Smooth muscle cell (in vitro differentiated cells): ENCODE measurements at regions not wholly inside any gene's neighbourhood (a gene's known extent, or its start where the extent isn't known, plus 50 kb on each side); places are given as distances from the start of the nearest gene placed in this dataset.
"Not testable (repeated sequence)": the region's sequence is repeated elsewhere in the genome, so short reads cannot be mapped to it uniquely, and the experiment has no call there.

ENCODE experiments used
- DNase-seq: peaks from one replicate; lab custom pipeline; 2025; ENCODE audit not compliant: unreplicated experiment; lab: John Stamatoyannopoulos, UW
- H2AFZ ChIP-seq: fragments of 200-600 bp; sonication (generic); 2 replicates; pipeline ENCODE4 v1.6.0; 2016; ENCODE audit warnings: antibody characterized with exemption, low read depth, mild to moderate bottlenecking
- H3F3A ChIP-seq: fragments of 200-600 bp; sonication (generic); 2 replicates; pipeline ENCODE4 v1.6.0; 2017; ENCODE audit warnings: antibody characterized with exemption, low read depth
- H3K27ac ChIP-seq: fragments of 200-600 bp; sonication (generic); 2 replicates; pipeline ENCODE4 v1.5.1; 2016; ENCODE audit warnings: low read depth, mild to moderate bottlenecking
- H3K27me3 ChIP-seq: fragments of 200-600 bp; sonication (generic); 2 replicates; pipeline ENCODE4 v1.6.1; 2016; ENCODE audit warnings: low read depth, mild to moderate bottlenecking
- H3K36me3 ChIP-seq: fragments of 200-600 bp; sonication (generic); 2 replicates; pipeline ENCODE4 v1.5.1; 2016; ENCODE audit warnings: low read depth
- H3K4me1 ChIP-seq: fragments of 200-600 bp; sonication (generic); 2 replicates; pipeline ENCODE4 v1.5.1; 2016; ENCODE audit warnings: low read depth
- H3K4me2 ChIP-seq: fragments of 200-600 bp; sonication (generic); 2 replicates; pipeline ENCODE4 v1.6.0; 2016; ENCODE audit warnings: mild to moderate bottlenecking
- H3K4me3 ChIP-seq: fragments of 200-600 bp; sonication (generic); 2 replicates; pipeline ENCODE4 v1.5.1; 2016; ENCODE audit warnings: mild to moderate bottlenecking
- H3K79me2 ChIP-seq: fragments of 200-600 bp; sonication (generic); 2 replicates; pipeline ENCODE4 v1.6.0; 2016; ENCODE audit warnings: low read depth, mild to moderate bottlenecking
- H3K9ac ChIP-seq: fragments of 200-600 bp; sonication (generic); 2 replicates; pipeline ENCODE4 v1.6.0; 2016; ENCODE audit warnings: low read depth
- H3K9me3 ChIP-seq: fragments of 200-600 bp; sonication (generic); replicated peaks from 2 replicates; pipeline ENCODE4 v1.5.1; 2016; ENCODE audit warnings: low read depth
- H4K20me1 ChIP-seq: fragments of 200-600 bp; sonication (generic); 2 replicates; pipeline ENCODE4 v1.6.0; 2016; ENCODE audit warnings: low read depth
- CTCF ChIP-seq: fragments of 200-600 bp; sonication (generic); IDR thresholded peaks from 2 replicates; pipeline ENCODE4 v1.5.1; 2017; ENCODE audit warnings: borderline replicate concordance, mild to moderate bottlenecking, antibody characterized with exemption; ENCODE audit not compliant: insufficient read depth, poor library complexity, severe bottlenecking
- WGBS: methylation state at CpG from one replicate; pipeline ENCODE4 v1.1.7; 2016; ENCODE audit warnings: low lambda C conversion rate; 5-methylcytosine and 5-hydroxymethylcytosine counted together

GRCh38 chr14:65846196-65846868 lies 433.8 kb downstream of the FUT8 start:
- Histone ChIP-seq H3K4me2 (no peak overlapping the region), H3K9me3 (no peaks in the 10 kb centered on the region), H3K27me3 (peaks cover 59% of the 10 kb centered on the region), H3K9ac (no peak overlapping the region), H2AFZ (no peak overlapping the region), H3F3A (no peaks in the 10 kb centered on the region), H3K27ac (no peak overlapping the region), H4K20me1 (no peaks in the 10 kb centered on the region), H3K4me3 (no peak overlapping the region), H3K79me2 (no peaks in the 10 kb centered on the region), H3K36me3 (no peaks in the 10 kb centered on the region), H3K4me1 (peaks cover 5% of the 10 kb centered on the region)
- DNase-seq: no peak
- 91% methylated on average over 2 of the region's 2 CpGs for WGBS
- TF ChIP-seq CTCF: no peak

- WGBS: 91% methylated on average over 7 of the region's 7 CpGs
These were observed 434.7 kb downstream of the FUT8 start for GRCh38 chr14:65847075-65847847.

GRCh38 chr14:65847931-65848330 lies 435.4 kb downstream of the FUT8 start:
- not testable (repeated sequence) for H4K20me1 ChIP-seq, H3F3A ChIP-seq, H3K4me1 ChIP-seq, H3K27ac ChIP-seq, H2AFZ ChIP-seq, H3K36me3 ChIP-seq, H3K9me3 ChIP-seq, H3K9ac ChIP-seq, H3K79me2 ChIP-seq, H3K4me2 ChIP-seq, DNase-seq, H3K4me3 ChIP-seq
- WGBS: 86% methylated on average over 3 of the region's 3 CpGs
- H3K27me3 ChIP-seq: peaks cover 50% of the 10 kb centered on the region

More at GRCh38 chr14:65847075-65847847, 434.7 kb downstream of the FUT8 start:
- Histone ChIP-seq H3F3A (no peaks in the 10 kb centered on the region), H3K4me1 (peaks cover 5% of the 10 kb centered on the region), H3K4me2 (no peak overlapping the region), H3K9me3 (no peaks in the 10 kb centered on the region), H3K9ac (no peak overlapping the region), H2AFZ (no peak overlapping the region), H3K27me3 (peaks cover 51% of the 10 kb centered on the region), H3K79me2 (no peaks in the 10 kb centered on the region), H4K20me1 (no peaks in the 10 kb centered on the region), H3K36me3 (no peaks in the 10 kb centered on the region), H3K4me3 (no peak overlapping the region), H3K27ac (no peak overlapping the region)
- DNase-seq: no peak
- TF ChIP-seq CTCF: no peak

GRCh38 chr14:65849091-65849490 lies 436.6 kb downstream of the FUT8 start:
- H3K4me1 ChIP-seq: peaks cover 5% of the 10 kb centered on the region

More at GRCh38 chr14:65849091-65849490, 436.6 kb downstream of the FUT8 start:
- H3F3A ChIP-seq: no peaks in the 10 kb centered on the region
- H4K20me1 ChIP-seq: no peaks in the 10 kb centered on the region
- H3K79me2 ChIP-seq: no peaks in the 10 kb centered on the region
- H3K4me3 ChIP-seq: no peak overlapping the region
- peaks cover 39% of the 10 kb centered on the region for H3K27me3 ChIP-seq
- H2AFZ ChIP-seq: no peak overlapping the region
- H3K9me3 ChIP-seq: no peaks in the 10 kb centered on the region
- H3K4me2 ChIP-seq: no peak overlapping the region
- no peak for DNase-seq
- 94% methylated on average over 3 of the region's 3 CpGs for WGBS
- H3K9ac ChIP-seq: no peak overlapping the region
- no peak overlapping the region for H3K27ac ChIP-seq
- TF ChIP-seq CTCF: no peak
- no peaks in the 10 kb centered on the region for H3K36me3 ChIP-seq
